Liver (tissue), 8 donors: ENCODE measurements at regions not wholly inside any gene's neighbourhood (a gene's known extent, or its start where the extent isn't known, plus 50 kb on each side); places are given as distances from the start of the nearest gene placed in this dataset.

Source experiments
- DNase-seq: peaks from one replicate; pipeline ENCODE4 v3.0.0-alpha.2; 2017; ENCODE audit warnings: low spot score
- H3K27ac ChIP-seq, 2 donors: one replicate each; pipeline ENCODE4 v1.7.0; 2013; ENCODE audit warnings: inconsistent platforms in 2 of 2, low read length in 2 of 2, control low read depth in 1 of 2, low read depth in 1 of 2, mild to moderate bottlenecking in 1 of 2
- H3K27me3 ChIP-seq, 4 donors: one replicate each; pipeline versions ENCODE4 v1.6.1 to v1.7.0; 2013; ENCODE audit warnings: low read length in 3 of 4, inconsistent platforms in 1 of 4, mild to moderate bottlenecking in 1 of 4, moderate library complexity in 1 of 4; ENCODE audit not compliant: control insufficient read depth in 4 of 4, insufficient read depth in 4 of 4
- H3K36me3 ChIP-seq, 4 donors: one replicate each; pipeline versions ENCODE4 v1.6.1 to v1.7.0; 2013; ENCODE audit warnings: low read length in 3 of 4, mild to moderate bottlenecking in 3 of 4, low read depth in 1 of 4, moderate library complexity in 1 of 4; ENCODE audit not compliant: control insufficient read depth in 4 of 4, insufficient read depth in 3 of 4
- H3K4me1 ChIP-seq, 4 donors: one replicate each; pipeline versions ENCODE4 v1.6.1 to v1.7.0; 2013; ENCODE audit warnings: low read length in 3 of 4, mild to moderate bottlenecking in 3 of 4, moderate library complexity in 1 of 4; ENCODE audit not compliant: control insufficient read depth in 4 of 4, insufficient read depth in 4 of 4
- H3K4me3 ChIP-seq, 3 donors: one replicate each; pipeline versions ENCODE4 v1.6.1 to v1.7.0; 2013; ENCODE audit warnings: low read length in 3 of 3, control low read depth in 1 of 3, low read depth in 1 of 3, mild to moderate bottlenecking in 1 of 3
- H3K9ac ChIP-seq, 2 donors: one replicate each; pipeline ENCODE4 v1.7.0; 2013; ENCODE audit warnings: low read length in 2 of 2, mild to moderate bottlenecking in 2 of 2, moderate library complexity in 2 of 2, control low read depth in 1 of 2, low read depth in 1 of 2
- H3K9me3 ChIP-seq, 4 donors: one replicate each; pipeline versions ENCODE4 v1.6.1 to v1.7.0; 2013; ENCODE audit warnings: low read length in 3 of 4; ENCODE audit not compliant: control insufficient read depth in 4 of 4
- ATF3 ChIP-seq: IDR thresholded peaks from 2 replicates; pipeline ENCODE4 v1.6.1; 2016; ENCODE audit warnings: antibody characterized with exemption
- CTCF ChIP-seq: fragments of 150-350 bp; IDR thresholded peaks from 2 replicates; pipeline ENCODE4 v1.5.1; 2017; ENCODE audit warnings: improper control_type of control experiment, low read depth, low read length; ENCODE audit not compliant: missing input control
- EGR1 ChIP-seq, 2 donors: IDR thresholded peaks; 2 replicates each; pipeline ENCODE4 v1.6.1; 2016 to 2018; ENCODE audit warnings: antibody characterized with exemption in 2 of 2, low read depth in 2 of 2
- FOXA2 ChIP-seq: IDR thresholded peaks from 2 replicates; pipeline ENCODE4 v1.6.1; 2016; ENCODE audit warnings: antibody characterized with exemption
- GABPA ChIP-seq, 2 donors: IDR thresholded peaks in 1 of 2; conservative IDR thresholded peaks in 1 of 2; 2 replicates each; pipeline ENCODE4 v1.6.1; 2016; ENCODE audit warnings: antibody characterized with exemption in 2 of 2, mild to moderate bottlenecking in 1 of 2, moderate library complexity in 1 of 2
- HNF4A ChIP-seq, 2 donors: conservative IDR thresholded peaks; 2 replicates each; pipeline ENCODE4 v1.6.1; 2016; ENCODE audit warnings: antibody characterized with exemption in 2 of 2, mild to moderate bottlenecking in 2 of 2
- HNF4G ChIP-seq: IDR thresholded peaks from 2 replicates; pipeline ENCODE4 v1.6.1; 2016; ENCODE audit warnings: antibody characterized with exemption
- JUND ChIP-seq, 2 donors: IDR thresholded peaks; 2 replicates each; pipeline ENCODE4 v1.6.1; 2016; ENCODE audit warnings: antibody characterized with exemption in 2 of 2
- MAX ChIP-seq: IDR thresholded peaks from 2 replicates; pipeline ENCODE4 v1.6.1; 2016; ENCODE audit warnings: antibody characterized with exemption
- NR2F2 ChIP-seq: IDR thresholded peaks from 2 replicates; pipeline ENCODE4 v1.6.1; 2016; ENCODE audit warnings: antibody characterized with exemption
- RAD21 ChIP-seq, 2 donors: IDR thresholded peaks; 2 replicates each; pipeline ENCODE4 v1.6.1; 2016; ENCODE audit warnings: antibody characterized with exemption in 2 of 2, mild to moderate bottlenecking in 2 of 2
- REST ChIP-seq: IDR thresholded peaks from 2 replicates; pipeline ENCODE4 v1.6.1; 2016; ENCODE audit warnings: antibody characterized with exemption, mild to moderate bottlenecking
- RXRA ChIP-seq, 2 donors: IDR thresholded peaks; 2 replicates each; pipeline ENCODE4 v1.6.1; 2017 to 2018; ENCODE audit warnings: antibody characterized with exemption in 2 of 2, mild to moderate bottlenecking in 1 of 2
- ZBTB33 ChIP-seq: IDR thresholded peaks from 2 replicates; pipeline ENCODE4 v1.6.1; 2016; ENCODE audit warnings: antibody characterized with exemption
- WGBS: extraction: QIAGEN DNeasy Blood & Tissue Kit; methylation state at CpG from one replicate; pipeline ENCODE4 v1.1.7; 2013; 5-methylcytosine and 5-hydroxymethylcytosine counted together
- donor health status: healthy.
- donor health status: healthy.
- donor health status: healthy.
- donor health status: healthy.
- donor health status: healthy.

- no peak for TF ChIP-seq ZBTB33
- TF ChIP-seq RXRA (IDR thresholded peaks at IDR 0.05) = no peak
- no peak for TF ChIP-seq EGR1 (IDR thresholded peaks at IDR 0.05; ENCODE audit: low read depth in 2 of 2)
- TF ChIP-seq REST = no peak
- no peak for TF ChIP-seq GABPA (IDR thresholded peaks at IDR 0.05 in 1 of 2, conservative IDR thresholded peaks at IDR 0.05 in 1 of 2)
- no peak for TF ChIP-seq JUND (IDR thresholded peaks at IDR 0.05)
- TF ChIP-seq FOXA2 = no peak
- no peak for TF ChIP-seq MAX
- no peak for TF ChIP-seq NR2F2
- TF ChIP-seq ATF3 = no peak
- no peak for TF ChIP-seq CTCF
- no peak for TF ChIP-seq HNF4G
- TF ChIP-seq HNF4A (conservative IDR thresholded peaks at IDR 0.05) = no peak
- no peak for TF ChIP-seq RAD21 (IDR thresholded peaks at IDR 0.05)
- H3K4me1 ChIP-seq = no peaks in the 10 kb centered on the region
- no peak overlapping the region for H3K4me3 ChIP-seq
- H3K27ac ChIP-seq = no peak overlapping the region
- no peaks in the 10 kb centered on the region for H3K9me3 ChIP-seq
- DNase-seq = no peak
- no peaks in the 10 kb centered on the region for H3K27me3 ChIP-seq
- H3K36me3 ChIP-seq = no peaks in the 10 kb centered on the region
- H3K9ac ChIP-seq = no peak overlapping the region
- WGBS = 76% methylated on average over 7 of the region's 7 CpGs
Measured at GRCh38 chr13:107097916-107098315, 530.0 kb upstream of the ARGLU1 start.

GRCh38 chr13:107095876-107096275 lies 527.9 kb upstream of the ARGLU1 start:
- WGBS = 82% methylated on average over 2 of the region's 2 CpGs
- no peak overlapping the region for H3K4me3 ChIP-seq
- TF ChIP-seq RXRA (IDR thresholded peaks at IDR 0.05) (no peak), GABPA (IDR thresholded peaks at IDR 0.05 in 1 of 2, conservative IDR thresholded peaks at IDR 0.05 in 1 of 2) (no peak), RAD21 (IDR thresholded peaks at IDR 0.05) (no peak), JUND (IDR thresholded peaks at IDR 0.05) (no peak), ATF3 (no peak), FOXA2 (no peak)
- H3K9me3 ChIP-seq = no peaks in the 10 kb centered on the region
- DNase-seq = no peak
- H3K4me1 ChIP-seq = no peaks in the 10 kb centered on the region
- H3K27ac ChIP-seq = no peak overlapping the region
- H3K36me3 ChIP-seq = no peaks in the 10 kb centered on the region
- H3K27me3 ChIP-seq = no peaks in the 10 kb centered on the region
- no peak overlapping the region for H3K9ac ChIP-seq
